Left ventricle myocardium superior (tissue), 1 donor: ENCODE measurements at regions not wholly inside any gene's neighbourhood (a gene's known extent, or its start where the extent isn't known, plus 50 kb on each side); places are given as distances from the start of the nearest gene placed in this dataset.

Experiments used
- ATAC-seq: fragments of 200-7000 bp; cut with Tn5 transposase; one replicate; pipeline ENCODE4 v1.9.1; 2020; ENCODE audit warnings: mild to moderate bottlenecking, moderate library complexity
- DNase-seq: peaks from one replicate; pipeline ENCODE4 v3.0.0-alpha.2; 2020
- intact Hi-C: fragments of 100-400 bp; cut with micrococcal nuclease; formaldehyde crosslinking; loops from one replicate; pipeline ENCODE4 v1.11.0; 2022
- donor health status: DM: no; HTN: yes; CAD: no; lungs with severe emphysema.

- no peak for DNase-seq
- intact Hi-C loops = no loop called here
- no peak for ATAC-seq
These were observed 51.4 kb downstream of the MARCHF4 start for GRCh38 chr2:216320852-216321251.

- intact Hi-C loops = no loop called here
- DNase-seq = no peak
- no peak for ATAC-seq
These were observed 52.5 kb downstream of the MARCHF4 start for GRCh38 chr2:216319771-216320170.

GRCh38 chr2:216318521-216318874, 53.8 kb downstream of the MARCHF4 start:
- no peak for ATAC-seq
- DNase-seq = no peak
- intact Hi-C loops = no loop called here

- intact Hi-C loops = no loop called here
These were observed 54.3 kb downstream of the MARCHF4 start for GRCh38 chr2:216317831-216318520.

GRCh38 chr2:216316743-216317142, 55.5 kb downstream of the MARCHF4 start:
- intact Hi-C loops = no loop called here
- ATAC-seq (no peak), DNase-seq (no peak)

More at GRCh38 chr2:216317831-216318520, 54.3 kb downstream of the MARCHF4 start:
- no peak for DNase-seq
- no peak for ATAC-seq

- intact Hi-C loops = no loop called here
- ATAC-seq (no peak), DNase-seq (no peak)
These were observed 56.3 kb downstream of the MARCHF4 start for GRCh38 chr2:216315802-216316603.

GRCh38 chr2:216312441-216312840, 59.8 kb downstream of the MARCHF4 start:
- DNase-seq = no peak
- ATAC-seq = no peak
- intact Hi-C loops = no loop called here

GRCh38 chr2:216308576-216308975, 63.7 kb downstream of the MARCHF4 start:
- no peak for ATAC-seq
- no peak for DNase-seq
- intact Hi-C loops = no loop called here

GRCh38 chr2:216307496-216307895, 64.8 kb downstream of the MARCHF4 start:
- no peak for ATAC-seq
- DNase-seq = no peak
- intact Hi-C loops = no loop called here

- intact Hi-C loops = no loop called here
- ATAC-seq (no peak), DNase-seq (no peak)
These were observed 65.4 kb downstream of the MARCHF4 start for GRCh38 chr2:216306868-216307267.

GRCh38 chr2:216305574-216305973, 66.7 kb downstream of the MARCHF4 start:
- intact Hi-C loops = no loop called here
- no peak for DNase-seq
- no peak for ATAC-seq

GRCh38 chr2:216302981-216303676, 69.2 kb downstream of the MARCHF4 start:
- DNase-seq (no peak), ATAC-seq (no peak)
- intact Hi-C loops = no loop called here

GRCh38 chr2:216300906-216301305, 71.4 kb downstream of the MARCHF4 start:
- intact Hi-C loops = no loop called here
- DNase-seq (no peak), ATAC-seq (no peak)

GRCh38 chr2:216299588-216299987, 72.7 kb downstream of the MARCHF4 start:
- intact Hi-C loops = no loop called here
- DNase-seq (no peak), ATAC-seq (no peak)

GRCh38 chr2:216298719-216299495, 73.4 kb downstream of the MARCHF4 start:
- DNase-seq = no peak
- ATAC-seq = no peak
- intact Hi-C loops = no loop called here

- intact Hi-C loops = no loop called here
- ATAC-seq (no peak), DNase-seq (no peak)
These were observed 75.4 kb downstream of the MARCHF4 start for GRCh38 chr2:216296856-216297255.

- no peak for ATAC-seq
- intact Hi-C loops = no loop called here
- DNase-seq = no peak
These were observed 78.0 kb downstream of the MARCHF4 start for GRCh38 chr2:216294305-216294704.

GRCh38 chr2:216293883-216294282, 78.4 kb downstream of the MARCHF4 start:
- intact Hi-C loops = no loop called here
- ATAC-seq = no peak
- no peak for DNase-seq

- intact Hi-C loops = no loop called here
- DNase-seq (no peak), ATAC-seq (no peak)
These were observed 79.4 kb downstream of the MARCHF4 start for GRCh38 chr2:216292886-216293301.

GRCh38 chr2:216292475-216292874, 79.8 kb downstream of the MARCHF4 start:
- ATAC-seq = no peak

More at GRCh38 chr2:216292475-216292874, 79.8 kb downstream of the MARCHF4 start:
- intact Hi-C loops = no loop called here
- no peak for DNase-seq
